RWPE2 (cell line): ENCODE measurements at regions not wholly inside any gene's neighbourhood (a gene's known extent, or its start where the extent isn't known, plus 50 kb on each side); places are given as distances from the start of the nearest gene placed in this dataset.

Source experiments
- ATAC-seq: fragments of 200-7000 bp; cut with Tn5 transposase; 3 replicates; pipeline ENCODE4 v1.9.1; 2021; ENCODE audit warnings: low read depth
- DNase-seq: peaks from one replicate; pipeline ENCODE4 v3.0.0-alpha.2; 2020; ENCODE audit warnings: low spot score
- H3K27ac ChIP-seq: fragments of 450-650 bp; 2 replicates; pipeline ENCODE4 v1.5.1; 2017; ENCODE audit warnings: mild to moderate bottlenecking; ENCODE audit not compliant: poor library complexity, severe bottlenecking
- H3K27me3 ChIP-seq: fragments of 250-450 bp; sonication (Bioruptor Pico); 2 replicates; pipeline ENCODE4 v1.5.1; 2021; ENCODE audit warnings: mild to moderate bottlenecking, moderate library complexity; ENCODE audit not compliant: insufficient read depth, poor library complexity, severe bottlenecking
- H3K36me3 ChIP-seq: fragments of 250-450 bp; sonication (Bioruptor Pico); 2 replicates; pipeline ENCODE4 v1.5.1; 2020; ENCODE audit warnings: low read depth, mild to moderate bottlenecking, moderate library complexity
- H3K4me1 ChIP-seq: fragments of 250-450 bp; sonication (Bioruptor Pico); 2 replicates; pipeline ENCODE4 v1.5.1; 2021; ENCODE audit warnings: mild to moderate bottlenecking, moderate library complexity; ENCODE audit not compliant: insufficient read depth, poor library complexity, severe bottlenecking
- H3K4me3 ChIP-seq: fragments of 250-450 bp; sonication (Bioruptor Pico); 2 replicates; pipeline ENCODE4 v1.5.1; 2021; ENCODE audit warnings: mild to moderate bottlenecking, moderate library complexity; ENCODE audit not compliant: severe bottlenecking
- H3K9me3 ChIP-seq: fragments of 250-450 bp; sonication (Bioruptor Pico); 2 replicates; pipeline ENCODE4 v1.5.1; 2021; ENCODE audit warnings: mild to moderate bottlenecking, moderate library complexity; ENCODE audit not compliant: severe bottlenecking
- CTCF ChIP-seq: fragments of 450-650 bp; IDR thresholded peaks from one replicate; pipeline ENCODE4 v1.5.1; 2017; ENCODE audit warnings: mild to moderate bottlenecking, moderate library complexity; ENCODE audit not compliant: poor library complexity, severe bottlenecking

GRCh38 chr3:102699819-102700140 is 265.0 kb downstream of the ZPLD1 start:
- Histone ChIP-seq H3K4me3 (no peak overlapping the region), H3K36me3 (no peaks in the 10 kb centered on the region), H3K27me3 (no peaks in the 10 kb centered on the region), H3K27ac (no peak overlapping the region), H3K4me1 (no peaks in the 10 kb centered on the region), H3K9me3 (no peaks in the 10 kb centered on the region)
- no peak for TF ChIP-seq CTCF
- ATAC-seq: no peak
- no peak for DNase-seq

- Histone ChIP-seq H3K36me3 (no peaks in the 10 kb centered on the region), H3K27ac (no peak overlapping the region), H3K4me3 (no peak overlapping the region), H3K4me1 (peaks cover 20% of the 10 kb centered on the region), H3K27me3 (no peaks in the 10 kb centered on the region), H3K9me3 (no peaks in the 10 kb centered on the region)
- TF ChIP-seq CTCF: no peak
- no peak for ATAC-seq
- no peak for DNase-seq
Observed at GRCh38 chr3:102712896-102713295, 278.1 kb downstream of the ZPLD1 start.

- TF ChIP-seq CTCF: no peak
- Histone ChIP-seq H3K36me3 (no peaks in the 10 kb centered on the region), H3K4me1 (peaks cover 20% of the 10 kb centered on the region), H3K4me3 (no peak overlapping the region), H3K9me3 (no peaks in the 10 kb centered on the region), H3K27ac (peak overlapping the region; percentile 39), H3K27me3 (no peaks in the 10 kb centered on the region)
- DNase-seq: no peak
- no peak for ATAC-seq
Observed at GRCh38 chr3:102714567-102714966, 279.8 kb downstream of the ZPLD1 start.

- TF ChIP-seq CTCF: no peak
- peak overlapping the region; percentile 39 for H3K27ac ChIP-seq
- no peak overlapping the region for H3K4me3 ChIP-seq
- H3K27me3 ChIP-seq: no peaks in the 10 kb centered on the region
- H3K9me3 ChIP-seq: no peaks in the 10 kb centered on the region
- ATAC-seq (peak; percentile 97), DNase-seq (no peak)
- peaks cover 20% of the 10 kb centered on the region for H3K4me1 ChIP-seq
- no peaks in the 10 kb centered on the region for H3K36me3 ChIP-seq
Observed at GRCh38 chr3:102715030-102715697, 280.3 kb downstream of the ZPLD1 start.

GRCh38 chr3:102718651-102719050 is 283.8 kb downstream of the ZPLD1 start:
- no peaks in the 10 kb centered on the region for H3K36me3 ChIP-seq
- TF ChIP-seq CTCF: no peak
- no peaks in the 10 kb centered on the region for H3K27me3 ChIP-seq
- no peaks in the 10 kb centered on the region for H3K9me3 ChIP-seq
- H3K4me1 ChIP-seq: peaks cover 20% of the 10 kb centered on the region
- no peak overlapping the region for H3K4me3 ChIP-seq
- DNase-seq (no peak), ATAC-seq (no peak)
- H3K27ac ChIP-seq: no peak overlapping the region
